HG03432 (cell line): ENCODE measurements at regions not wholly inside any gene's neighbourhood (a gene's known extent, or its start where the extent isn't known, plus 50 kb on each side); places are given as distances from the start of the nearest gene placed in this dataset.
"Not testable (repeated sequence)": the region's sequence is repeated elsewhere in the genome, so short reads cannot be mapped to it uniquely, and the experiment has no call there.

Source experiments
- ATAC-seq: cut with Tn5 transposase; IDR thresholded peaks from one replicate; pipeline ENCODE4 v1.9.1; 2021; ENCODE audit warnings: mild to moderate bottlenecking, moderate library complexity; ENCODE audit not compliant: unreplicated experiment

- no peak for ATAC-seq
Observed at GRCh38 chr10:29797616-29798015, 162.8 kb upstream of the SVIL start.

DNA sequence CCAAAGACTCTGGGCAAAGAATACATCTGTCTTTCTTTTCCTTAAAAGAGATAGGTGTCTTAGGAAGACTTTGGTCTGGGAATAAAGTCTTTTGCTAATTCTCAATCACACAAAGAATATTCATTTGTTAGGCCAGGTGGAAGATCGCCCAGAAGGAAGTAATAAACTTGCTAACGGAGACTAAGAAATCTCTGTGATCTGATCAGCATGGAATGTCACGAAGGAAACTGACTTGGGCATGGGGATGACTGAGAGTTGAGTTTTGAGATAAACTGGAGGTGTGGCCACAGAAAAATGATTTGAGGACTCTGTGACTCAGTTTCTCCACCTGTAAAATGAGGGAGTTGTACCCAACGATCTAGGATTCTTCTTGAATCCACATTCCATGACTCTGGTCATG is 161.1 kb upstream of the SVIL start:
- ATAC-seq: no peak

DNA sequence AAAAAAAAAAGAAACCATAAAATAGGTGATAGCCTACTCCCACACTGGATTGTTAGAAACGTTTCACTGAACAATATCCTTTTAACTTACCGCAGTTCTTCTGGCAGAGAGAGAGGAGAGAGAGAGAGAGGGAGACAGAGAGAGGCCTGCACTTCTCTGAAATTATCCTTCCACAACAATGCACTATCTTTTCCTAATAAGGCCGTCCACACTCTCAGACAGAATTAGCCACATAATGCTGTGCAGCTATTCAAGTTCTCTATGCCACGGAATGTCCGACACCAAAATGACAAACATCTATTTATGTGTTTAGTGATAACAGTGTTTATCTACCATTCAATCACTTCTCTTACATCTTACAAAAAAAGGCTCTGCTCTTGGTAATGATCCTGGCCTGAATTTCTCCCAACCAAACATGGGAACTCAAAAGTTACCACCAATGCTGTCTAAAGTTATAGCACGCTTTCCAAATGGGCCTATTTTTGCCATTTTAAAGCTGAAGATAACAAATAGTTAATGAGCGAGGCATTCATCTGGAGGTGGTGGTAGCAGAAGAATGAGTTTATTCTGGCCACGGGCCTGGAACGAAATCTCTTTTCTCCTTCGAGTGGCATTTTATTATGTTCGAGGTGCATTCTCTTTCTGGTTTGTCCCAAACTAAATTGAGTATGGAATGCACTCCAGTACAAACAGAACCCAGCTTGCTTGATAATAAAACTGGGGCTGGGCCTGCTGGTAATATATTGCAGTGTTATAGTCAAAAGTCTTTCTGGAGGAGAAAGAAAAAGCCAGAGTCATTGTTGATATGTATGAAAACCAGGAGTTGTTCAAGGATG is 160.2 kb upstream of the SVIL start:
- ATAC-seq: no peak

- ATAC-seq: no peak
Observed at GRCh38 chr10:29791773-29792172, 157.0 kb upstream of the SVIL start.

GRCh38 chr10:29790207-29790606 is 155.4 kb upstream of the SVIL start:
- no peak for ATAC-seq

DNA sequence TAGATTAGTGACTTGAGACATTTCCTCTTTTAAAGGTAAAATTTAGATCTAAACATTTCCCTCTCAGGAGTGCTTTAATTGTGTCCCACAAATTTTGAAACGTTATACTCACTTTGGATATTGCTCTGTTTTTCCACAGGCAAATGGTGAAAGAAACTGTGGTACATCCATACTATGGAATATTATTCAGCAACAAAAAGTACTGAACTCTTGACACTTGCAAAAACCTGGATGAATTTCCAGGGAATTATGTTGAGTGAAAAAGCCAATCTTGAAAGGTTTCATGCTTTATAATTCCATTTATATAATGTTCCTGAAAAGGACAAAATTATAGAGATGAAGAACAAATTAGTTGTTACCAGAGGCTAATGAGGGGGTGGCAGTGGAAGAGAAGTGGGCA is 153.3 kb upstream of the SVIL start:
- no peak for ATAC-seq

DNA sequence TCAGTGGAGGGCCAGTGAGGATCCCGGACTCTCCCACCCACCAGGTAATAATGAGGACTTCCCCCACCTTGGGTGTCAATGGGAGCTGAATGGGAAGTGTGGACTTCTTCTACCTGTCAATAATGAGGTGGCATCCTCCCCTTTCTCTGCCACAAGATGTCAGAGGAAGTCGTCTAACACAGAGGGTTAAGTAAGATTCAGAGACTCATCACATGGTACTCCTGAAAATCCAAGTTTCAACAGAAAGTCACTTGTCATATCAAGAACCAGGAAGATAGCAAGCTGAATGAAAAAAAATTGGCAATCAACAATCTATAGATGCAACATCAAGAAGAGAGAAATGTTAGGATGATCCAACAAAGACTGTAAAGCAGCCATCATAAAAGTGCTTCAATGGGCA is 150.9 kb upstream of the SVIL start:
- no peak for ATAC-seq

DNA sequence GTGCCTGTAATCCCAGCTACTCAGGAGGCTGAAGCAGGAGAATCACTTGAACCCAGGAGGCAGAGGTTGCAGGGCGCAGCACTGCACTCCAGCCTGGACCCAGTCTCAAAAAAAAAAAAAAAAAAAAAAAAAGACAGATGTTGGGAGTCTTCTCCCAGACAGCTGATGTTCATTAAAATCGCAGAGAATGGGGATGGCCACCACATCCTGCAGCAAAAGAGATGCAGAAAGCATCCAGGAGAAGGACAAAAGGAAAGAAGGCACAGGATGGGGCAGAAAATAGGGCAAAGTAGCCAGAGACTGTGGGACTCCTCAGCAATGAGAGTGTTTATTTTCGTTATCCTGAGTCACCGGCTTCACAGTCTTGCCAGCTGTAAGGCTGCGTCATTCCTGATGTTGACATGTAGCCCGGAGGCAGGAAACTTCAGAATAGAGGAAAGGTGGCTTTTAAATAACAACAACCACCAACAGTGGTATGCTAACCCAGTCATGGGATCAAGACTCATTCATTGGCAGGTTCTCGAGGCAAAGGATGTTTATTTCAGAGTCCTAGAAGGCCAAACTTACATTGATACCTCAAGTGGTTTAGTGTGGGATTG is 149.5 kb upstream of the SVIL start:
- no peak for ATAC-seq

- ATAC-seq: no peak
Observed at GRCh38 chr10:29783201-29783947, 148.6 kb upstream of the SVIL start.

- no peak for ATAC-seq
Observed at GRCh38 chr10:29780639-29781038, 145.9 kb upstream of the SVIL start.

GRCh38 chr10:29780096-29780495 is 145.3 kb upstream of the SVIL start:
- ATAC-seq: no peak

- ATAC-seq: no peak
Observed at GRCh38 chr10:29776246-29776645, 141.5 kb upstream of the SVIL start.

- no peak for ATAC-seq
Observed at GRCh38 chr10:29774475-29774874, 139.7 kb upstream of the SVIL start.

GRCh38 chr10:29773675-29774091 is 138.9 kb upstream of the SVIL start:
- ATAC-seq: no peak

DNA sequence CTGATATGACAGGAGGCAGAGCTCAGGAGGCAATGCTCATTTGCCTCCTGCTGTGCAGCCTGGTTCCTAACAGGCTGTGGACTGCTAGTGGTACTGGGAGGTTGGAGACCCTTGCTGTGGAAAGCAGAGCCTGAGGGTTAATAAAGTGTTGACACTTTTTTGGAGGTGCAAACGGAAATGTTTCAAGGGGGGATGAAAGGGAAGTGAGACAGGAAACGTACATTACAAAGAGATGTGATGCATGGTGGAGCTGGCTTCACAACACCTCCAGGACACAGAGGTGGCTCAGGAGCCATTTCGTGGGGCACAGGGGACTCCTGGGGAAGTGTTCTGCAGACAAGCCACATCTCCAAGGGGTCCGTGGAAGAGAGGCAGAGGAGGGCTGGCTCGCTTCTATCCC is 137.6 kb upstream of the SVIL start:
- no peak for ATAC-seq

DNA sequence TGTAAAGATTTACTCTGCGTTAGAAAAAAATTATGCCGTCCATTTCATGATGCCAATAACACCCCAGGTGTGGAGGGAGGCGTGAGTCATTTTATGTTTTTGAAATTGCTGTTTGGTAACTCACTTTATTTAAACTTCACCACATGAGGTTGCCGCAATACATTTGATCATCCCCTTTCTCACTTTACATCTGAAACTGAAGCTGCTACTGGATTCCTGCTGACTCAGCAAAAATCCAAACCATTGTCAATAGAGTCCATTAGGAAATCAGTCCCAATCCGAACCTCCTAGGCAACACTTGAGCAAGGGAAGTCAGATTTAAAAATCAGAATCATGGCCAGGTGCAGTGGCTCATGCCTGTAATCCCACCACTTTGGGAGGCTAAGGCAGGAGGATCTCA is 136.6 kb upstream of the SVIL start:
- no peak for ATAC-seq

- ATAC-seq: not testable (repeated sequence)
Observed at GRCh38 chr10:29769277-29769676, 134.5 kb upstream of the SVIL start.

DNA sequence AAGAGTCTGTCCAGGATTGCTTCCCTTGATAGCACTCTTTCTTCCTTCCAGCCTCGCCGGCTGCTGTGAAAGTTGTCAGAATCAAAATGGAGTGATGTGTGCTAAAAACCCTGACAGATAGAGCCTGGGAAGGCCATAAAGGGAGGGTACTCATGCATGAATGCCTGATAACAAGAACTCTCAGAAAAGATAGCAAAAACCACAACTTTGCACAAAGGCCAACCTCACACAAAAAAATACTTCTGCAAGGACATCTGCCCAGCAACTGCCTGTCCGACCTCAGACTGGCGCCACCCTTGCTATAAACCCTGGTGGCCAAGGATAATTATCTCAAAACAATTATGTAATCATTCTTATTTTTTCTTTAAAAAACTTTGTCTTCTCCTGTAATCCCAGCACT is 133.2 kb upstream of the SVIL start:
- no peak for ATAC-seq

- no peak for ATAC-seq
Observed at GRCh38 chr10:29766753-29767152, 132.0 kb upstream of the SVIL start.

- ATAC-seq: no peak
Observed at GRCh38 chr10:29765330-29765729, 130.6 kb upstream of the SVIL start.

DNA sequence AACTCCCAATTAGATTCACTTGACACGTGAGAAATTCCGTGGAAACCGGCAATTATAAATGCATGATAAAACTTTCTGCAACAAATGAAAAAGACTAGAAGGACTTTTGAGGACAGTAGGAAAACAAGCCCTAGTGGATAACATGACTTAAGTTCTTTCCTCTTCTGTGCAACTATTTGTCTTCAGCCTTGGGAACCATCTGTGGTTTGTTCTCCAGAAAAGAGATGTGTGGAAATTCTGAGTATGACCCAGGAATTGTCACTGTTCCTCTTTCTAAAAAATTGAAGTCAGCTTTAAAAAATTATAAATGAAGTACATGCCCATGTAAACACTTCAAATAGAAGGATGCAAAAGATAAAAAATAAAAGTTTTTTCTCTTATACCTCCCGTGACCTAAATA is 128.6 kb upstream of the SVIL start:
- ATAC-seq: no peak

- ATAC-seq: no peak
Observed at GRCh38 chr10:29761916-29762315, 127.1 kb upstream of the SVIL start.
